Right lobe of liver (tissue), 4 donors: ENCODE measurements at regions not wholly inside any gene's neighbourhood (a gene's known extent, or its start where the extent isn't known, plus 50 kb on each side); places are given as distances from the start of the nearest gene placed in this dataset.

ENCODE experiments used
- POLR2A ChIP-seq: fragments of 450-650 bp; IDR thresholded peaks from one replicate; pipeline ENCODE4 v1.6.1; 2017; ENCODE audit warnings: antibody characterized with exemption, mild to moderate bottlenecking
- TF ChIP-seq, protein P1 (sequence below), 4 donors: fragments of 200-600 bp in 3 of 4; fragments of 450-650 bp in 1 of 4; IDR thresholded peaks; one replicate each; pipeline versions ENCODE4 v1.5.1 to v1.8.0; 2016 to 2022; ENCODE audit warnings: antibody characterized with exemption in 4 of 4, mild to moderate bottlenecking in 2 of 4
- donor health status: DM: no; HTN: no; CAD: no.
- donor health status: DM: no; HTN: no; CAD: no.
- donor health status: DM: no; HTN: yes; CAD: no.

DNA sequence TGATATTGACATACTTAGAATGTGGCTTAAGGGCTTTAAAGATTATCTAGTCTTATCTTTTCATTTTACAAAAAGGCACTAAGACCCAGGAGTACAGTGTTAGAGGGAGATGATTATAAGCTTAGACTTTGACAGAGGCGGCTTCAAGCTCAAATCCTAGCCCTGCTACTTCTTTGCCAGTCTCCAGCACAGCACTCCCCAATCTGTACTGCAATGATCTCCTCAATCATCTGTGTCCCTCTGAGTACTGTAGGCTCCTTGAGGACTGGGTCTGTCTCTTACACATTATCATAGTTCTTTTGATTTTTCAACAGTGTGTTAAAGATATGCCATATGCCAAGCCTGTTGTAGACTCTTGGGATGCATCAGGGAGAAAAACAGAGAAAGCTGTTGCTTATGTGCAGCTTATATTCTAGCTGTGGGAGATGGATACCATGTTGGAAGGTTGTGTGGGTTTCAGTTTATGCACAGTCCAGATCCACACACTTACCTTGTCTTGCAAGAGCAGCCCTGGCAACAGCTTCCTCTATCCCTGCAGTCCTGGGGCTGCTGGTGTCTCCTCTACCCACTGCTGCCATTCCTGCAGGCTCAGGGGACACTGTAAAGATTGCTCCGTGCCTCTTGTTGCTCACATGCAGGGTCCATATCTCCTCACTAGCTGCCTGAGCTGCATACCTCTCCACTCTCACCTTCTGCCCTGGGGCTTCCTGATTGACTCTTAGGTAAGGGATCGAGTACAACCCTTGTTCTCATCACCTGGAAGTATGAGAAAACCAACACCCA, 103.9 kb upstream of the TSPAN2 start:
- TF ChIP-seq, protein P1, sequence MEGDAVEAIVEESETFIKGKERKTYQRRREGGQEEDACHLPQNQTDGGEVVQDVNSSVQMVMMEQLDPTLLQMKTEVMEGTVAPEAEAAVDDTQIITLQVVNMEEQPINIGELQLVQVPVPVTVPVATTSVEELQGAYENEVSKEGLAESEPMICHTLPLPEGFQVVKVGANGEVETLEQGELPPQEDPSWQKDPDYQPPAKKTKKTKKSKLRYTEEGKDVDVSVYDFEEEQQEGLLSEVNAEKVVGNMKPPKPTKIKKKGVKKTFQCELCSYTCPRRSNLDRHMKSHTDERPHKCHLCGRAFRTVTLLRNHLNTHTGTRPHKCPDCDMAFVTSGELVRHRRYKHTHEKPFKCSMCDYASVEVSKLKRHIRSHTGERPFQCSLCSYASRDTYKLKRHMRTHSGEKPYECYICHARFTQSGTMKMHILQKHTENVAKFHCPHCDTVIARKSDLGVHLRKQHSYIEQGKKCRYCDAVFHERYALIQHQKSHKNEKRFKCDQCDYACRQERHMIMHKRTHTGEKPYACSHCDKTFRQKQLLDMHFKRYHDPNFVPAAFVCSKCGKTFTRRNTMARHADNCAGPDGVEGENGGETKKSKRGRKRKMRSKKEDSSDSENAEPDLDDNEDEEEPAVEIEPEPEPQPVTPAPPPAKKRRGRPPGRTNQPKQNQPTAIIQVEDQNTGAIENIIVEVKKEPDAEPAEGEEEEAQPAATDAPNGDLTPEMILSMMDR (IDR thresholded peaks at IDR 0.05), result no peak
- no peak for TF ChIP-seq POLR2A
